H1 (cell line): ENCODE measurements at regions not wholly inside any gene's neighbourhood (a gene's known extent, or its start where the extent isn't known, plus 50 kb on each side); places are given as distances from the start of the nearest gene placed in this dataset.

Experiments
- ATF2 ChIP-seq: IDR thresholded peaks from 2 replicates; pipeline ENCODE4 v1.6.1; 2012; ENCODE audit warnings: low read length, inconsistent platforms
- CBX5 ChIP-seq: fragments of 300-800, 300-1000 bp; sonication (generic); IDR thresholded peaks from 2 replicates; pipeline ENCODE4 v1.7.1; 2016; ENCODE audit warnings: antibody characterized with exemption, low read length, low read depth
- CTCF ChIP-seq, 3 experiments: IDR thresholded peaks; 1 replicate in 2 of 3; 2 replicates in 1 of 3; pipeline versions ENCODE4 v1.5.1 to v1.6.1; 2011; ENCODE audit warnings: low read length in 3 of 3, mild to moderate bottlenecking in 3 of 3, inconsistent platforms in 2 of 3, low read depth in 1 of 3, moderate library complexity in 1 of 3; ENCODE audit not compliant: insufficient read depth in 1 of 3; ENCODE audit errors: control extremely low read depth in 1 of 3
- EZH2 ChIP-seq: fragments of 200-600 bp; sonication (generic); IDR thresholded peaks from 2 replicates; pipeline ENCODE4 v1.7.1; 2012; ENCODE audit warnings: low read depth, mild to moderate bottlenecking, moderate library complexity, low read length, inconsistent platforms; ENCODE audit not compliant: severe bottlenecking
- GABPA ChIP-seq: IDR thresholded peaks from 2 replicates; pipeline ENCODE4 v1.6.1; 2011; ENCODE audit warnings: mild to moderate bottlenecking, low read length, moderate library complexity, borderline replicate concordance; ENCODE audit not compliant: insufficient read depth
- KDM1A ChIP-seq: fragments of 200-600, 300-600 bp; sonication (generic); IDR thresholded peaks from 2 replicates; pipeline ENCODE4 v1.7.1; 2016; ENCODE audit warnings: mild to moderate bottlenecking, low read length, borderline replicate concordance
- KDM5A ChIP-seq: fragments of 200-600 bp; IDR thresholded peaks from 2 replicates; pipeline ENCODE4 v1.7.1; 2012; ENCODE audit warnings: mild to moderate bottlenecking, low read length, inconsistent platforms, mixed read lengths
- MAFK ChIP-seq: IDR thresholded peaks from 2 replicates; pipeline ENCODE4 v1.6.1; 2012; ENCODE audit warnings: low read depth, mild to moderate bottlenecking, improper control_type of control experiment, low read length
- POLR2A ChIP-seq, 2 experiments: IDR thresholded peaks; 1 replicate in 1 of 2; 2 replicates in 1 of 2; pipeline ENCODE4 v1.6.1; 2011; ENCODE audit warnings: low read depth in 2 of 2, low read length in 2 of 2, mild to moderate bottlenecking in 2 of 2; ENCODE audit errors: control extremely low read depth in 1 of 2
- POLR2AphosphoS5 ChIP-seq: IDR thresholded peaks from 2 replicates; pipeline ENCODE4 v1.6.1; 2011; ENCODE audit warnings: low read depth, low read length

- no peak for TF ChIP-seq POLR2AphosphoS5
- no peak for TF ChIP-seq POLR2A (IDR thresholded peaks at IDR 0.05; ENCODE audit: control extremely low read depth in 1 of 2, low read depth in 2 of 2, low read length in 2 of 2)
- TF ChIP-seq GABPA = no peak
- no peak for TF ChIP-seq CTCF (IDR thresholded peaks at IDR 0.05; ENCODE audit: control extremely low read depth in 1 of 3, insufficient read depth in 1 of 3, low read depth in 1 of 3, low read length in 3 of 3)
- no peak for TF ChIP-seq MAFK
- no peak for TF ChIP-seq EZH2
- TF ChIP-seq KDM5A = no peak
- TF ChIP-seq CBX5 = no peak
- TF ChIP-seq ATF2 = no peak
- TF ChIP-seq KDM1A = no peak
Observed at GRCh38 chr18:34097312-34097711, 127.4 kb downstream of the NOL4 start.
